ENCODE measurements at regions not wholly inside any gene's neighbourhood (a gene's known extent, or its start where the extent isn't known, plus 50 kb on each side); places are given as distances from the start of the nearest gene placed in this dataset.

GRCh38 chr12:24591079-24591626 lies 357.7 kb downstream of the BCAT1 start:
- Mint-ChIP-seq H3K9me3 (no peaks in the 10 kb centered on the region), H3K27ac (no peak overlapping the region), H3K27me3 (no peaks in the 10 kb centered on the region), H3K4me3 (no peak overlapping the region), H3K4me1 (no peaks in the 10 kb centered on the region), H3K36me3 (no peaks in the 10 kb centered on the region)

DNA sequence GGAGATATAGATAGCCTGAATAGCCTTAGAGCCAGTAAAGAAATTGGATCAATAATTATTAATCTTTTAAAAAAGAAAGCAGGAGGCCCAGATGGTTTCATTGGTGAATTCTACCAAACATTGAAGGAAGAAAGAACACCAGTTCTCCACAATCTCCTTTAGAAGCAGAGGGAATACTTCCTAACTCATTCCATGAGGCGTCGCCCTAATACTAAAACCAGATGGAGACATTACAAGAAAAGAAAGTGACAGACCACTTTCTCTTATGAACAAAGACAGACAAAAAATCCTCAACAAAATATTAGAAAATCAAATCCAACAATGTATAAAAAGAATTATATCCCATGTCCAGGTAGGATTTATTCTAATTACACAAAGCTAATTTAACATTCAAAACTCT lies 362.6 kb downstream of the BCAT1 start:
- peaks cover 2% of the 10 kb centered on the region for H3K36me3 Mint-ChIP-seq
- H3K27ac Mint-ChIP-seq = peak overlapping the region in 1 of 3 donors; percentile 35
- peaks cover 11 to 15% (median 11%) of the 10 kb centered on the region in 3 donors for H3K4me1 Mint-ChIP-seq
- no peaks in the 10 kb centered on the region for H3K27me3 Mint-ChIP-seq
- H3K9me3 Mint-ChIP-seq = peaks cover 0 to 1% (median 0%) of the 10 kb centered on the region in 3 donors
- H3K4me3 Mint-ChIP-seq = no peak overlapping the region

DNA sequence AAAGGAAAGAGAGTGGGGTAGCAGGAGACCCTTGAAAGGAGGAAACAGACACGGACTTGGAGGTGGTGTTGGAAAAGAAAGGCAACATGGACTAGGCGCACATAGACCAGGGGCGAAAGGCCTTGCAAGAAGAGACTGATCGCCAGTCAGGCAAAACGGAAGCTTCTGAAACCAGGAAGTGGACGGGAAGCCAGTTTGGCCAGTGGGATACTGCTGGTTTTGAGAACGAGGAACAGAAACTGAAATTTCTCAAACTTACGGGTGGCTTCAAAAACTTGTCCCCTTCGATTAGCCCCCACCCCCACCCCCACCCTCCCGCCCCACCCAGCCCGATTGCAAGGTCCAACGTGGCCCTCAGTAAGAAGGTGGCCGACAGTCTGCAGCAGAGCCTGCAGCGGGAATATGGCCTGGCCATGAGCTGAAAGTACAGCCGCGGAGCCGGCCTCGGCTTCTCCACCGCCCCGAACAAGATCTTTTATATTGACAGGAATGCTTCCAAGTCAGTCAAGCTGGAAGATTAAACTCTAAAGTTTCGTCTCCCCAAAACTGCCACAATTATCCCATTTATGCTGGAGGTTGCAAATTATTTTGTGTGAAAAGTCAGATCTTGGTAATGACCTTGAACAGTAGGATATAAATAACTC lies 364.7 kb downstream of the BCAT1 start:
- peaks cover 11 to 15% (median 11%) of the 10 kb centered on the region in 3 donors for H3K4me1 Mint-ChIP-seq
- H3K9me3 Mint-ChIP-seq = peaks cover 7 to 13% (median 7%) of the 10 kb centered on the region in 3 donors
- peak overlapping the region in 3 of 4 donors; percentile 34 to 90 (median 74) for H3K4me3 Mint-ChIP-seq
- no peaks in the 10 kb centered on the region for H3K27me3 Mint-ChIP-seq
- H3K27ac Mint-ChIP-seq = peak overlapping the region in 1 of 3 donors; percentile 71
- peaks cover 6% of the 10 kb centered on the region for H3K36me3 Mint-ChIP-seq

DNA sequence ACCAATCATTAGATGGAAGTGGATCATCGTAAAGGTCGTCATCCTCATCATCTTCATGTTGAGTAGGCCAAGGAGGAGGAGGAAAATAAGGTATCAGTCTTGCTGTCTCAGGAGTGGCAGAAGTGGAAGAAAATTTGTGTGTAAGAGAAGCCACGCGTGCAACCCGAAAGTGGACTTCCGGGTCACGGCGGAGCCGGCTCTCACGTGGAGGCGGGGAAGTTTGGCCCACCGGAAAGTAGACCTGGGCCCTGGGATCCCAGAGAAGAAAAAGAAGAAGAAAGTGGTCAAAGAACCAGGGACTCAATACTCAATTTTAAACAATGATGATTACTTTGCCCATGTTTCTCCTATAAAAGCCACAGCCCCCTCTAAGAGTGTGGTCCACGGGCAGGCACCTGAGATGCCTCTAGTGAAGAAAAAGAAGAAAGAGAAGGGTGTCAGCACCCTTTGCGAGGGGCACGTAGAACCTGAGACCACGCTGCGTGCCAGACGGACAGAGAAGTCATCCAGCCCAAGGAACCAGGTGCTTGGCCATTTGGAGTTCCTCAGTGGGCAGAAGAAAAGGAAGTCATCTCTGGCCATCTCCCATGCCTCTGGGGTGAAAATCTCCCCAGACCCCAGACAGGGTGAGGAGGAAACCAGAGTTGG lies 365.8 kb downstream of the BCAT1 start:
- Mint-ChIP-seq H3K4me1 (peaks cover 11 to 15% (median 11%) of the 10 kb centered on the region in 3 donors), H3K36me3 (peaks cover 6% of the 10 kb centered on the region), H3K9me3 (peaks cover 7 to 19% (median 10%) of the 10 kb centered on the region in 3 donors), H3K27ac (no peak overlapping the region), H3K27me3 (no peaks in the 10 kb centered on the region), H3K4me3 (peak overlapping the region in 3 of 4 donors; percentile 39 to 90 (median 65))

- H3K27ac Mint-ChIP-seq = no peak overlapping the region
- no peak overlapping the region for H3K4me3 Mint-ChIP-seq
- H3K9me3 Mint-ChIP-seq = peaks cover 0 to 10% (median 9%) of the 10 kb centered on the region in 3 donors
- H3K4me1 Mint-ChIP-seq = no peaks in the 10 kb centered on the region
- H3K27me3 Mint-ChIP-seq = peaks cover 5% of the 10 kb centered on the region
- H3K36me3 Mint-ChIP-seq = peaks cover 6% of the 10 kb centered on the region
Observed at GRCh38 chr12:24574538-24574937, 374.4 kb downstream of the BCAT1 start.

- Mint-ChIP-seq H3K9me3 (peaks cover 0 to 2% (median under 1%) of the 10 kb centered on the region in 3 donors), H3K27ac (no peak overlapping the region), H3K4me1 (no peaks in the 10 kb centered on the region), H3K27me3 (peaks cover 5% of the 10 kb centered on the region), H3K4me3 (no peak overlapping the region), H3K36me3 (peaks cover 3% of the 10 kb centered on the region)
Observed at GRCh38 chr12:24573621-24574020, 375.3 kb downstream of the BCAT1 start.

- H3K27me3 Mint-ChIP-seq = peaks cover 17% of the 10 kb centered on the region
- peaks cover 4 to 11% (median 6%) of the 10 kb centered on the region in 3 donors for H3K4me1 Mint-ChIP-seq
- H3K27ac Mint-ChIP-seq = no peak overlapping the region
- peaks cover 1% of the 10 kb centered on the region for H3K36me3 Mint-ChIP-seq
- no peaks in the 10 kb centered on the region for H3K9me3 Mint-ChIP-seq
- peak overlapping the region in 1 of 4 donors; percentile 89 for H3K4me3 Mint-ChIP-seq
Observed at GRCh38 chr12:24565300-24565699, 383.6 kb downstream of the BCAT1 start.

DNA sequence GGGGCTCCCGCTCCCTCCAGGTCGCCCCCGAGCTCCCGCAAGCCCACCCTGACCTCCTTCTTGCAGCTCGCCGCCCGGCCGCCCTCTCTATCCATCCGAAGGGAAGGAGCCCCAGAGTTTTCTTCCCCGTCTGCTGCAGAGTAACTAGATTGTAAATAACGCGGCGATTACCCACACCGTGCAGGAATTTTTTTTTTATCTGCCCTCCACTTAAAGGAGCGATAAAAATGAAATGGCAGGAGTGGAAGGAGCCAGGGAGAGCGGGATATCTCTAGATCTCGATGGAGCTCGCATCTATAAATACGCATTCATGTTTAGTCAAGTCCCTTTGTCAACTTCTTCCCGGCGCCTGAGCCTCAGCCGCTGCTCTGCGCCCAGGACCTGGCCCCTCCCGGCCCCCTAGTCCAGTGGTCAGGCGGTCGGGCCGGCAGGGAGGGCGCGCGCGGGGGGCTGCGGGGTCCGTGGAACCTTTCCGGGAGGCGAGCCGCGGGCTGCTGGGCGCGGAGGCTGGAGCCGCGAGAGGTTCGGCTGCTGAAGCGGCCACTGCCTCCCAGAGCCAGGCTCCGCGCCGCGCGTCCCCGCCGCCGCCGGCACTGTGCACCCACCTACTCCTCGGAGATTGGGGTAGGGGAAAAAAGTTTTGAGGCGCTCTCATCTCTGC lies 386.0 kb downstream of the BCAT1 start:
- Mint-ChIP-seq H3K4me3 (peak overlapping the region; percentile 89 to 97 (median 95)), H3K27me3 (peaks cover 19% of the 10 kb centered on the region)

DNA sequence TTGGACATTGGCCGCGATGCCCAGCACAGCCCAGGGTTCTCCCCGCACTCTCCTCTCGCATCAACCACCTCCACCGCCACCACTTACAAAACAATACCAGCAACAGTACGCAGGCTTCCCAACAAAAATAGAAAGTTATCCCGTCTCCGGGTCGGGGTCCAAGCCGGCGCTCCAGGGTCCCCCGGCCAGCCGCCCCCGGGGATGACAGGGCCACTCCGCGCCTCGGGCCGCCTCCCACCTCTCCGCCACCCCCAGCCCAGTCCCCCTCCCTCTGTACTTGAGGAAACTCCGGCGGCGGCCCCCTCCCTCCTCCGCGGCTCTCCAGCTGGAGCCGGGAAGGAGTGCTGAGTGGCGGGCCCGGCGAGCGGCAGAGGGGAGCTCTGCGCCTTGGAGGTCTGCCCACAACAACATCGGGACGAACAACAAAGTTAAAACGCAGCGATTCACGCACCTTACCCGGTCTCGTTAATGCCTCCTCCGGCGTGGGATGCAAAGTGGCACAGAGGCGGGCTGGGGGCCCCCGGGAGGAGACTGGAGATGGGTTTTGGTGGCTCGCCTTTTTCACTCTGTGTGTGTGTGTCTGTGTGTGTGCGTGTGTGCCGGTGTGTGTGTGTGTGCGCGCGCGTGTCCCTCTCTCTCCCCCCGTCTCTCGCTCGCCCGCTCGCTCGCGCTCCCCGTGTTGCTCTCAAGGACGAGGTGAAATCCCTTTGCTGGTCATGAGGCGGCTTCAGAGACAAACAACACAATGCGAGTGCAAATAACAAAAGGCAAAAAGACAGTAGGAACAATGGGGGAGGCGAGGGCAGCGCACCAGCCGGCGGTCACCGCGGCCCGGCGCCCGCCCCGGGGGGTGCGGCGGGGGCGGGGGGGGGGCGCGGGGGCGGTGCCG lies 386.8 kb downstream of the BCAT1 start:
- Mint-ChIP-seq H3K36me3 (peaks cover 3% of the 10 kb centered on the region), H3K4me1 (peaks cover 6 to 16% (median 12%) of the 10 kb centered on the region in 3 donors), H3K27ac (peak overlapping the region in 2 of 3 donors; percentile 27 to 95), H3K27me3 (peaks cover 19% of the 10 kb centered on the region), H3K9me3 (no peaks in the 10 kb centered on the region), H3K4me3 (peak overlapping the region; percentile 89 to 97 (median 95))

More for the DNA sequence above, 386.0 kb downstream of the BCAT1 start:
- Mint-ChIP-seq H3K36me3 (peaks cover 3% of the 10 kb centered on the region), H3K9me3 (no peaks in the 10 kb centered on the region), H3K4me1 (peaks cover 6 to 16% (median 12%) of the 10 kb centered on the region in 3 donors), H3K27ac (peak overlapping the region; percentile 27 to 86 (median 59))

DNA sequence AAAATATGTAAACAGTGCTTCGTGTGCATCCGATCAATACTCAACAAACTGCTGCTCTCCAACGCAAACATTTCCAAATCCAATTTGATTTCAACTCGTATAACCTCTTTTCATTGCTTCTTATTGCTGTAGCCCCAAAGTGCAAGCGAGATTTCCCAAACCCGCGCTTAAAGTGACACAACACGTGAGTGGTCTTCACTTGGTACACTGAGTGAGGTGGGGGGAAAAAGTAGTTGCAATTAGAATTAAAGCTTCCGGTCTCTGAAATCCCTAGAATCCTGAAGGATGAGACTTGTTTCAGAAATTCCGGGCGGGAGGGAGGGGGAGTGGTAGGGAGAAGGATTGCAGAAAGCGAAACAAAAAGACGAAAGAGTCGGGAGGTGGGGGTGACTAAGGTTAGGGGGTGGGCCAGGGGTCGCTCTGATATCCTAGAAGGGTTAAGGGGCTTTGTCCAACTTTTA lies 387.5 kb downstream of the BCAT1 start:
- Mint-ChIP-seq H3K4me3 (peak overlapping the region; percentile 89 to 97 (median 95)), H3K9me3 (no peaks in the 10 kb centered on the region), H3K27me3 (peaks cover 19% of the 10 kb centered on the region), H3K4me1 (peaks cover 6 to 16% (median 12%) of the 10 kb centered on the region in 3 donors), H3K36me3 (peaks cover 3% of the 10 kb centered on the region), H3K27ac (peak overlapping the region in 1 of 3 donors; percentile 95)

DNA sequence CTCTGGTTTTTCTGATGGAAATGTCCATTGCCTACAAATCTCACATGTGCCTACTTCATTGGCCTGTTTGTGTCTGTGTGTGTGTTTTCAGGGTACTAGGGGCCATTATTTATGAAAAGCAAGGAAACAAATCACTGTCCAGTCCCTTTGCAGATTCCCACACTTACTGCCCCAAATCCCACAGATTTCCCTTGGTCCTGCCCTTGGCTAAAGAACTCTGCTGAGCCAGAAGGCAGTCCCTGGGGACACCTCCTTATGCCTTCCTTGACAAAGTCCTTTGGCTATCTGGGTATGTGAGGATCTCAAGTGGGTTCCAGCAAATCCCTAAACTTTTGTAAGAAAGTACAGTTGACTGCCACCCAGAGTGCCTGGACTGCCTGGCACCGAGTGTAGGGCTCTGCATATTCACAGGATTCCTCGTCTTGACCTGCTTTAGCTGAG lies 388.1 kb downstream of the BCAT1 start:
- Mint-ChIP-seq H3K4me3 (peak overlapping the region; percentile 89 to 97 (median 95)), H3K27ac (no peak overlapping the region), H3K27me3 (peaks cover 19% of the 10 kb centered on the region), H3K9me3 (no peaks in the 10 kb centered on the region), H3K4me1 (peaks cover 6 to 16% (median 12%) of the 10 kb centered on the region in 3 donors), H3K36me3 (peaks cover 3% of the 10 kb centered on the region)

DNA sequence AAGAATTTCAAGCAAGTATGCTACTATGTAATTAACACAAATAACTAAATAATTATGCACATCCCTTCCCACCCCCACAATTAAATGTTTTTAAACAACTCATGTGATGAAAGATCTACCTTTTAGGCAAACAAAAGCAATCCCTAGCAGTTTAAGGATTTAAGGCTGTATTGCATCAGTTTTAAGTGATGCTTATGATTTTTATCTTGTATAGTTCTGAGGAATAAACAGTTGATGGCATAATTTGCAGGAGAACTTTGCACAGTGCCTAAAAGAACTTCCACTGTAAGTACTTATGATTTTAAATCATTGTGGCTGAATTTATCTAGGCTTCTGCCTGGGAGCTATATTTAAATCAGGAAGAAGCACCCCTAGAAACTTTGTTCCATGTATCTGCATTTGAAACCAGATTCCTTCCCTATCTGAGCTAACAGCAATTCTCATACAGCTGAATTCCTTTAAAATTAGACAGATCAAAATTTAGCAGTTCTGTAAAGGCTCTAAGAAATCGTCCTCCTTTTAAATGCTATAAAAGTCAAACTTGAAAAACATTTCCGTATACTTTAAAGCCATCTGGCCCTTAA lies 388.6 kb downstream of the BCAT1 start:
- Mint-ChIP-seq H3K27ac (no peak overlapping the region), H3K27me3 (peaks cover 19% of the 10 kb centered on the region), H3K4me3 (peak overlapping the region in 3 of 4 donors; percentile 33 to 97 (median 89))

GRCh38 chr12:24557738-24558137 lies 391.2 kb downstream of the BCAT1 start:
- Mint-ChIP-seq H3K27ac (no peak overlapping the region), H3K36me3 (peaks cover 3% of the 10 kb centered on the region), H3K4me3 (no peak overlapping the region), H3K27me3 (peaks cover 11% of the 10 kb centered on the region), H3K9me3 (no peaks in the 10 kb centered on the region), H3K4me1 (peaks cover 4 to 12% (median 10%) of the 10 kb centered on the region in 3 donors)

More for the DNA sequence above, 388.6 kb downstream of the BCAT1 start:
- Mint-ChIP-seq H3K36me3 (peaks cover 3% of the 10 kb centered on the region), H3K4me1 (peaks cover 6 to 16% (median 12%) of the 10 kb centered on the region in 3 donors), H3K9me3 (no peaks in the 10 kb centered on the region)

All from IgD-negative memory B cell (primary cell).